Left hindlimb (tissue), 1 donor: ENCODE measurements at regions not wholly inside any gene's neighbourhood (a gene's known extent, or its start where the extent isn't known, plus 50 kb on each side); places are given as distances from the start of the nearest gene placed in this dataset.
"Not testable (repeated sequence)": the region's sequence is repeated elsewhere in the genome, so short reads cannot be mapped to it uniquely, and the experiment has no call there.

Experiments used
- DNase-seq: peaks from one replicate; pipeline ENCODE4 v3.0.0-alpha.2; 2018

GRCh38 chr13:70604448-70604847, 496.2 kb upstream of the KLHL1 start:
- DNase-seq: no peak

- DNase-seq: no peak
Measured at GRCh38 chr13:70593716-70594115, 485.5 kb upstream of the KLHL1 start.

GRCh38 chr13:70585109-70585508, 476.9 kb upstream of the KLHL1 start:
- no peak for DNase-seq

GRCh38 chr13:70580825-70581224, 472.6 kb upstream of the KLHL1 start:
- no peak for DNase-seq

GRCh38 chr13:70579941-70580340, 471.7 kb upstream of the KLHL1 start:
- no peak for DNase-seq

GRCh38 chr13:70571221-70571620, 463.0 kb upstream of the KLHL1 start:
- no peak for DNase-seq

- no peak for DNase-seq
Measured at GRCh38 chr13:70568571-70568970, 460.3 kb upstream of the KLHL1 start.

GRCh38 chr13:70544706-70545105, 436.5 kb upstream of the KLHL1 start:
- no peak for DNase-seq

- DNase-seq: no peak
Measured at GRCh38 chr13:70541451-70541850, 433.2 kb upstream of the KLHL1 start.

- no peak for DNase-seq
Measured at GRCh38 chr13:70534466-70534865, 426.2 kb upstream of the KLHL1 start.

- no peak for DNase-seq
Measured at GRCh38 chr13:70529652-70530051, 421.4 kb upstream of the KLHL1 start.

GRCh38 chr13:70527599-70527998, 419.3 kb upstream of the KLHL1 start:
- DNase-seq: no peak

- DNase-seq: no peak
Measured at GRCh38 chr13:70523622-70524021, 415.4 kb upstream of the KLHL1 start.

GRCh38 chr13:70520275-70521036, 412.2 kb upstream of the KLHL1 start:
- DNase-seq: no peak

- no peak for DNase-seq
Measured at GRCh38 chr13:70518081-70518480, 409.8 kb upstream of the KLHL1 start.

- no peak for DNase-seq
Measured at GRCh38 chr13:70516226-70516625, 408.0 kb upstream of the KLHL1 start.

GRCh38 chr13:70511861-70512417, 403.7 kb upstream of the KLHL1 start:
- not testable (repeated sequence) for DNase-seq

- no peak for DNase-seq
Measured at GRCh38 chr13:70505809-70506208, 397.6 kb upstream of the KLHL1 start.

GRCh38 chr13:70502944-70503343, 394.7 kb upstream of the KLHL1 start:
- DNase-seq: no peak

GRCh38 chr13:70490320-70490935, 382.2 kb upstream of the KLHL1 start:
- DNase-seq: no peak

GRCh38 chr13:70484931-70485330, 376.7 kb upstream of the KLHL1 start:
- DNase-seq: no peak

GRCh38 chr13:70483599-70484276, 375.5 kb upstream of the KLHL1 start:
- no peak for DNase-seq

- DNase-seq: no peak
Measured at GRCh38 chr13:70473907-70474306, 365.7 kb upstream of the KLHL1 start.

- DNase-seq: no peak
Measured at GRCh38 chr13:70469077-70469476, 360.8 kb upstream of the KLHL1 start.
